GM12892 (cell line): ENCODE measurements at regions not wholly inside any gene's neighbourhood (a gene's known extent, or its start where the extent isn't known, plus 50 kb on each side); places are given as distances from the start of the nearest gene placed in this dataset.

Experiments
- POLR2A ChIP-seq: IDR thresholded peaks from 2 replicates; pipeline ENCODE4 v1.6.1; 2011; ENCODE audit warnings: low read depth, low read length, control low read depth
- POLR2AphosphoS5 ChIP-seq: IDR thresholded peaks from 2 replicates; pipeline ENCODE4 v1.6.1; 2011; ENCODE audit warnings: low read depth, low read length, control low read depth
- TAF1 ChIP-seq: IDR thresholded peaks from 2 replicates; pipeline ENCODE4 v1.6.1; 2011; ENCODE audit warnings: low read depth, mild to moderate bottlenecking, control low read depth, low read length, borderline replicate concordance

DNA sequence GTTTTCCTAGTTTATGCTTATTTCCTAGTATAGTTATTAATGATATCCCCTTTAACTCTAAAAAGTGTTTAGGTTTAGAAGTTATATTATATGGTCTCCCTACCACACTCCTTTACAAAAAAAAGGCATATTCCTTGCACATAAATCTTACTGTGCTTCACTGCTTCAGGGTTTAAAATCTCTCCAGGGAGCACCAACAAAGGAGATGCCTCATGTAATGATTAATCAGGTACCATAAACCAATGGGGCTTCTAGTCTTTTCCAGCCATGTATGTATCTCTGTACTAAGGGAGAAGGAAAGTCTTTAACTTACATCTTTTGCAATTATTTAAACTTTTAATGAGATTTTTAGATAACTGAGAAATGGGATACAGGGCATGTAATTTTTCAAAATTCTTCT is 91.5 kb upstream of the RBMS3 start:
- TF ChIP-seq POLR2A (no peak), POLR2AphosphoS5 (no peak), TAF1 (no peak)
